ENCODE measurements at regions not wholly inside any gene's neighbourhood (a gene's known extent, or its start where the extent isn't known, plus 50 kb on each side); places are given as distances from the start of the nearest gene placed in this dataset.

GRCh38 chr2:81194176-81194575 lies 889.6 kb upstream of the LRRTM1 start:
- no peak for DNase-seq (ENCODE audit: low spot score)

DNA sequence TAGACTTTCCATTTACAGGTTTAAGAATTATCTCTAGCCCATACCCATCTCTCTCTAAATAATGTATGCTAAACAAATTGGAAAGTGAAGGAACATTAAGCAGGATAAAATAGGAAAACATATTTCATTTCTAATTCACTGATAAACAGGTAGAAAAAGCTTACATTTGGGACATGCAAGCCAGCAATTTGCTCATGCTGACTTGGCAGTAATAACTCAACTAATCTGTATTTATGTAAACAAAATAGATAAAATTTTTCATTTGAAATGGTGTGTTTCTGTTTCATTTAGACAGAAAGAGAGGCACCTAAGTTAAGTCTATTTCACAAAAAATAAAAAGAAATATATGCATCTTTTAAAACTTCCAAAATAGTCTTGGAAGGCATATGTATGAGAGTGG lies 877.3 kb upstream of the LRRTM1 start:
- DNase-seq (ENCODE audit: low spot score), result no peak
- TF ChIP-seq, protein P1, sequence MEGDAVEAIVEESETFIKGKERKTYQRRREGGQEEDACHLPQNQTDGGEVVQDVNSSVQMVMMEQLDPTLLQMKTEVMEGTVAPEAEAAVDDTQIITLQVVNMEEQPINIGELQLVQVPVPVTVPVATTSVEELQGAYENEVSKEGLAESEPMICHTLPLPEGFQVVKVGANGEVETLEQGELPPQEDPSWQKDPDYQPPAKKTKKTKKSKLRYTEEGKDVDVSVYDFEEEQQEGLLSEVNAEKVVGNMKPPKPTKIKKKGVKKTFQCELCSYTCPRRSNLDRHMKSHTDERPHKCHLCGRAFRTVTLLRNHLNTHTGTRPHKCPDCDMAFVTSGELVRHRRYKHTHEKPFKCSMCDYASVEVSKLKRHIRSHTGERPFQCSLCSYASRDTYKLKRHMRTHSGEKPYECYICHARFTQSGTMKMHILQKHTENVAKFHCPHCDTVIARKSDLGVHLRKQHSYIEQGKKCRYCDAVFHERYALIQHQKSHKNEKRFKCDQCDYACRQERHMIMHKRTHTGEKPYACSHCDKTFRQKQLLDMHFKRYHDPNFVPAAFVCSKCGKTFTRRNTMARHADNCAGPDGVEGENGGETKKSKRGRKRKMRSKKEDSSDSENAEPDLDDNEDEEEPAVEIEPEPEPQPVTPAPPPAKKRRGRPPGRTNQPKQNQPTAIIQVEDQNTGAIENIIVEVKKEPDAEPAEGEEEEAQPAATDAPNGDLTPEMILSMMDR (IDR thresholded peaks at IDR 0.05; ENCODE audit: extremely low read depth, missing control alignments), result no peak

More at GRCh38 chr2:81194176-81194575, 889.6 kb upstream of the LRRTM1 start:
- TF ChIP-seq, protein P1 (IDR thresholded peaks at IDR 0.05; ENCODE audit: extremely low read depth, missing control alignments), result no peak

DNA sequence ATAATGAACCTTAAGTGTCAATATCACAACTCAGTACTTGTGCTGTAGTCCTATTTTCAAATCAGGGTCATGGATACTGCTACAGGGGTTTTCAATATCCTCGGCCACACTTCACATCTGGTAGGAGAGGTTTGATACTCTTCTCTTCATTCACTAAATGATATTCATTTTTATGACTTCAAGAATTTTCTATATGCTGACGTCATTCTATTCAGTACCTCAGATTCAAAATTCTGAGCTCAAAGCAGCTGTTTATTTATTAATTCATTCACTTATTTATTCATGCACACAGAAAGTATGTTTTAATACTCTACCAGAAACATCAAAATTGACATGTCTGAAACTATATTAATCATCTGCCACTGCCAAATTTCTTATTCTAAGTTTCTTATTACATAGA lies 866.9 kb upstream of the LRRTM1 start:
- TF ChIP-seq, protein P1 (IDR thresholded peaks at IDR 0.05; ENCODE audit: extremely low read depth, missing control alignments), result no peak
- DNase-seq (ENCODE audit: low spot score), result no peak

GRCh38 chr2:81163583-81163982 lies 859.0 kb upstream of the LRRTM1 start:
- TF ChIP-seq, protein P1 (IDR thresholded peaks at IDR 0.05; ENCODE audit: extremely low read depth, missing control alignments), result no peak
- DNase-seq (ENCODE audit: low spot score), result no peak

GRCh38 chr2:81158505-81158904 lies 854.0 kb upstream of the LRRTM1 start:
- DNase-seq (ENCODE audit: low spot score), result no peak
- TF ChIP-seq, protein P1 (IDR thresholded peaks at IDR 0.05; ENCODE audit: extremely low read depth, missing control alignments), result no peak

- TF ChIP-seq, protein P1 (IDR thresholded peaks at IDR 0.05; ENCODE audit: extremely low read depth, missing control alignments), result no peak
- no peak for DNase-seq (ENCODE audit: low spot score)
Measured at GRCh38 chr2:81148323-81148722, 843.8 kb upstream of the LRRTM1 start.

- TF ChIP-seq, protein P1 (IDR thresholded peaks at IDR 0.05; ENCODE audit: extremely low read depth, missing control alignments), result no peak
- DNase-seq (ENCODE audit: low spot score), result no peak
Measured at GRCh38 chr2:81136296-81136695, 831.7 kb upstream of the LRRTM1 start.

All from GM20000 (cell line).